DMS53 treated with DMSO at 0.1 percent for 48 hours (cell line): ENCODE measurements at regions not wholly inside any gene's neighbourhood (a gene's known extent, or its start where the extent isn't known, plus 50 kb on each side); places are given as distances from the start of the nearest gene placed in this dataset.
"Not testable (repeated sequence)": the region's sequence is repeated elsewhere in the genome, so short reads cannot be mapped to it uniquely, and the experiment has no call there.

Experiments used
- DNase-seq: peaks from one replicate; lab custom pipeline; 2025; ENCODE audit not compliant: unreplicated experiment; lab: John Stamatoyannopoulos, UW

GRCh38 chr2:175372704-175373701 is 191.5 kb upstream of the ATP5MC3 start:
- no peak for DNase-seq

GRCh38 chr2:175371378-175371777 is 189.9 kb upstream of the ATP5MC3 start:
- DNase-seq = no peak

- DNase-seq = peak; percentile 78
Measured at GRCh38 chr2:175366815-175367214, 185.3 kb upstream of the ATP5MC3 start.

- DNase-seq = no peak
Measured at GRCh38 chr2:175363699-175364098, 182.2 kb upstream of the ATP5MC3 start.

GRCh38 chr2:175362331-175362730 is 180.8 kb upstream of the ATP5MC3 start:
- no peak for DNase-seq

- no peak for DNase-seq
Measured at GRCh38 chr2:175359710-175360109, 178.2 kb upstream of the ATP5MC3 start.

GRCh38 chr2:175356901-175357300 is 175.4 kb upstream of the ATP5MC3 start:
- DNase-seq = no peak

GRCh38 chr2:175355246-175355645 is 173.7 kb upstream of the ATP5MC3 start:
- no peak for DNase-seq

- DNase-seq = no peak
Measured at GRCh38 chr2:175353275-175353674, 171.8 kb upstream of the ATP5MC3 start.

GRCh38 chr2:175351512-175351911 is 170.0 kb upstream of the ATP5MC3 start:
- no peak for DNase-seq

GRCh38 chr2:175350105-175350504 is 168.6 kb upstream of the ATP5MC3 start:
- DNase-seq = no peak

GRCh38 chr2:175342085-175342484 is 160.6 kb upstream of the ATP5MC3 start:
- no peak for DNase-seq

- DNase-seq = no peak
Measured at GRCh38 chr2:175330195-175330594, 148.7 kb upstream of the ATP5MC3 start.

- DNase-seq = no peak
Measured at GRCh38 chr2:175326801-175327200, 145.3 kb upstream of the ATP5MC3 start.

GRCh38 chr2:175326164-175326563 is 144.7 kb upstream of the ATP5MC3 start:
- not testable (repeated sequence) for DNase-seq

GRCh38 chr2:175323162-175323561 is 141.7 kb upstream of the ATP5MC3 start:
- DNase-seq = no peak

GRCh38 chr2:175318542-175318941 is 137.0 kb upstream of the ATP5MC3 start:
- DNase-seq = no peak

- DNase-seq = no peak
Measured at GRCh38 chr2:175317751-175318150, 136.2 kb upstream of the ATP5MC3 start.

GRCh38 chr2:175312137-175312536 is 130.6 kb upstream of the ATP5MC3 start:
- DNase-seq = no peak

GRCh38 chr2:175310813-175311504 is 129.4 kb upstream of the ATP5MC3 start:
- no peak for DNase-seq

- DNase-seq = peak; percentile 76
Measured at GRCh38 chr2:175309799-175310198, 128.3 kb upstream of the ATP5MC3 start.

GRCh38 chr2:175308005-175308404 is 126.5 kb upstream of the ATP5MC3 start:
- no peak for DNase-seq
